Endothelial cell (in vitro differentiated cells): ENCODE measurements at regions not wholly inside any gene's neighbourhood (a gene's known extent, or its start where the extent isn't known, plus 50 kb on each side); places are given as distances from the start of the nearest gene placed in this dataset.

Experiments
- DNase-seq: peaks from one replicate; pipeline ENCODE4 v3.0.0; 2021; ENCODE audit warnings: low spot score
- H3K27ac Mint-ChIP-seq: one replicate; pipeline ENCODE4 v1.8.0; 2021; ENCODE audit warnings: mixed read lengths, inconsistent platforms; ENCODE audit not compliant: unreplicated experiment
- H3K27me3 Mint-ChIP-seq: one replicate; pipeline ENCODE4 v1.8.0; 2021; ENCODE audit warnings: mild to moderate bottlenecking, moderate library complexity, mixed read lengths, inconsistent platforms; ENCODE audit not compliant: unreplicated experiment
- H3K36me3 Mint-ChIP-seq: one replicate; pipeline ENCODE4 v1.8.0; 2021; ENCODE audit warnings: mild to moderate bottlenecking, low read depth, mixed read lengths, inconsistent platforms; ENCODE audit not compliant: unreplicated experiment
- H3K4me1 Mint-ChIP-seq: one replicate; pipeline ENCODE4 v1.8.0; 2021; ENCODE audit warnings: mild to moderate bottlenecking, mixed read lengths, inconsistent platforms; ENCODE audit not compliant: unreplicated experiment
- H3K4me3 Mint-ChIP-seq: one replicate; pipeline ENCODE4 v1.8.0; 2021; ENCODE audit warnings: mild to moderate bottlenecking, mixed read lengths, inconsistent platforms; ENCODE audit not compliant: unreplicated experiment
- H3K9me3 Mint-ChIP-seq: one replicate; pipeline ENCODE4 v1.8.0; 2021; ENCODE audit warnings: mixed read lengths, inconsistent platforms; ENCODE audit not compliant: unreplicated experiment
- TF ChIP-seq, protein P1 (sequence below): fragments of 200-600 bp; sonication (generic); IDR thresholded peaks from one replicate; pipeline ENCODE4 v1.5.0; 2021; ENCODE audit warnings: antibody characterized with exemption; ENCODE audit not compliant: unreplicated experiment

DNA sequence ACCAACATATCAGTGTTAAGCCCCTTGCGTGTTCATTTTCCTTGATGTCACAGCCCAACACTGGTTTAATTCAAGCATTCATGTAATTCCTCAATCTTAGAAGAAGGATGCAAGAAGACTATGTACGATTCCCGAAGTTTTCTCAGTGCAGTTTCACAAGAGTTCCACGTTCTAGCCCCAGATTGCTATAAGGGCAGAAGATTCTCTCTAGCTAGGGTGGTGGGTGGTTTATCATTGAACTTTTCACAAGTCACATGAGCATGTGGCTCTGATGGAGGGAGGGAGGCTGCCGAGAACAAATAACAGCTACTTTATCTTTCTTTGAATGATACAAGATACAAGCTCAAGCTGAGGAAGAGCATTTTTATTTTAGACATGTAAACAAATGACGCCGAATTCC lies 71.9 kb upstream of the NHSL1 start:
- Mint-ChIP-seq H3K27me3 (no peaks in the 10 kb centered on the region), H3K4me1 (peaks cover 6% of the 10 kb centered on the region), H3K36me3 (no peaks in the 10 kb centered on the region), H3K27ac (no peak overlapping the region), H3K9me3 (no peaks in the 10 kb centered on the region), H3K4me3 (no peak overlapping the region)
- TF ChIP-seq, protein P1, sequence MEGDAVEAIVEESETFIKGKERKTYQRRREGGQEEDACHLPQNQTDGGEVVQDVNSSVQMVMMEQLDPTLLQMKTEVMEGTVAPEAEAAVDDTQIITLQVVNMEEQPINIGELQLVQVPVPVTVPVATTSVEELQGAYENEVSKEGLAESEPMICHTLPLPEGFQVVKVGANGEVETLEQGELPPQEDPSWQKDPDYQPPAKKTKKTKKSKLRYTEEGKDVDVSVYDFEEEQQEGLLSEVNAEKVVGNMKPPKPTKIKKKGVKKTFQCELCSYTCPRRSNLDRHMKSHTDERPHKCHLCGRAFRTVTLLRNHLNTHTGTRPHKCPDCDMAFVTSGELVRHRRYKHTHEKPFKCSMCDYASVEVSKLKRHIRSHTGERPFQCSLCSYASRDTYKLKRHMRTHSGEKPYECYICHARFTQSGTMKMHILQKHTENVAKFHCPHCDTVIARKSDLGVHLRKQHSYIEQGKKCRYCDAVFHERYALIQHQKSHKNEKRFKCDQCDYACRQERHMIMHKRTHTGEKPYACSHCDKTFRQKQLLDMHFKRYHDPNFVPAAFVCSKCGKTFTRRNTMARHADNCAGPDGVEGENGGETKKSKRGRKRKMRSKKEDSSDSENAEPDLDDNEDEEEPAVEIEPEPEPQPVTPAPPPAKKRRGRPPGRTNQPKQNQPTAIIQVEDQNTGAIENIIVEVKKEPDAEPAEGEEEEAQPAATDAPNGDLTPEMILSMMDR: no peak
- no peak for DNase-seq

DNA sequence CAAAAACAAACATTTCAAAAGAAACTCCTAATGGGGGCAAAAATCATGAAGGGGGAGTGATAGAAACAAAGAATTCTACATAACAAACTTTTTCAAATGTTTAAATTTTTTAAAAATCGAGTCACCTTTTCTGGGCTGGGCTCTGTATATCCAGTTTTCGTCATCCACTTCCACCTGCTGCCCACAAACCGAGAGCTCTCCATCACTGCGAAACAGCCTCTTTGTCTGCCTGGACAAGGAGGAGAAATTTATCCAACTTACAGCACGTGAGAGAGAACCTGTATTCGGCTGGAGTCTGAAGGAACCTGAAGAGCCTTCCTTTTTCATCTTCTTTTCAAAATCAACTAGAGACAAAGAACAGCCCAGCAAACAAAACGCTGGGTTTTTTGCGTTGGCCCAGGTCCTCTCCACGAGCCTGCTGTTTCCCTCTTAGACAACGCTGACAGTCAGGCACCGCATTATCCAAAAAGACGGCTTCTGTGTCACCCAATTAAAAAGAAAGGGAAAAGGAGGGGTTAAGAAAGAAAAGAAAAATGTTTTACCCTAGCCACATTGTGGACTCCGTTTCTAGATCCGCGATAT lies 72.4 kb upstream of the NHSL1 start:
- TF ChIP-seq, protein P1: no peak
- Mint-ChIP-seq H3K27ac (no peak overlapping the region), H3K36me3 (no peaks in the 10 kb centered on the region), H3K27me3 (no peaks in the 10 kb centered on the region), H3K4me1 (peaks cover 6% of the 10 kb centered on the region), H3K9me3 (no peaks in the 10 kb centered on the region), H3K4me3 (peak overlapping the region; percentile 59)
- no peak for DNase-seq

DNA sequence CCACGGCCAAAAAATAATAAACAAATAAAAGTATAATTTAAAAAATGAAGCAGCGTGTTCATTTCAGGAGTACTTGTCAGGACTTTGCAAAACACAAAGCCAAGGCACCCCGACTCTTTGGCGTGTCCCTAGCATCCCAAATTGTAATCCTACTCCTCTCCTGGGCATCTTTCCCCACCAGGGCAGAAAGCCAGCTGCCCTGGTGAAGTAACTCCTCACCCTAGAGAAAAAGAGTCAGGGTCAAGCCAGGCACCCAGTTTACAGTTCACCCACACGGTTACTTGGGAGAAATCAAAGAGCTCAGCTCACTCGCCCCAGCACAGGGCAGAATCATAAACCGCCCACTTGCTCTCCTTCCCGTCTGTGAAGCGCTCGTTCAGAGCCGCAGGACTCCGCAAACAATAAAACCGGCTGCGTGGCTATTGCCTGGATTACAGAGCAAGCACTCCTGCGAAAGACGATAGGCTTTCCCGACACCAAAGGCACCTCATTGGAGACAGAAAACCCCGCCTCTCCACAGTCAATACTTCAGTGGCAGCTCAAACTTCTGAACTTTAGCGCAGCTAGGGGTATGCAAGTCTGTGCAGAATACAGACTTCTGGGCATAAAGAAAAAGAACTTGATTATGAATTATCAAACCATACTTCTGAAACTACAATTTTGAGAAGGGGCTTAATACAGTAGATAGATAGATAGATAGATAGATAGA lies 73.0 kb upstream of the NHSL1 start:
- Mint-ChIP-seq H3K9me3 (no peaks in the 10 kb centered on the region), H3K27ac (no peak overlapping the region), H3K36me3 (no peaks in the 10 kb centered on the region), H3K27me3 (no peaks in the 10 kb centered on the region), H3K4me3 (peak overlapping the region; percentile 73), H3K4me1 (peaks cover 6% of the 10 kb centered on the region)
- TF ChIP-seq, protein P1: no peak
- peak; percentile 65 for DNase-seq

DNA sequence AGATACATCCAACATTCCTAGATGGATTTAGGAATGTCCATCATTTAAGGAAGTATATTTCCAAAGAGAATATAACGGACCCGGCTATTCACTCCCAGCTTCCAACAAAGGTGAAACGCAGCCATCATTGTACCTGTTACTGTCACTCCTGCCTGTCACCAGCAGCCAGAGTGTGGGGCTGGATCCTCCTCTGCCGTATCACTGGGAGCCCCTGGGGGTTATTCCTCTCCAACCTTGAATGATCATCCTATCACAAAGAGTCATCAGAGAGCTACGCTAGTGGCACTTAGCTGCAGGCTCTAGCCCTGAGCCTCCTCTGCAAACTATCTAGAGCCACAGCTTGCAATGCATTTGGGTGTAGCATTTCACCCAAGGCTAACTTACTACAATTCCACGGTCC lies 73.6 kb upstream of the NHSL1 start:
- no peaks in the 10 kb centered on the region for H3K27me3 Mint-ChIP-seq
- TF ChIP-seq, protein P1: no peak

DNA sequence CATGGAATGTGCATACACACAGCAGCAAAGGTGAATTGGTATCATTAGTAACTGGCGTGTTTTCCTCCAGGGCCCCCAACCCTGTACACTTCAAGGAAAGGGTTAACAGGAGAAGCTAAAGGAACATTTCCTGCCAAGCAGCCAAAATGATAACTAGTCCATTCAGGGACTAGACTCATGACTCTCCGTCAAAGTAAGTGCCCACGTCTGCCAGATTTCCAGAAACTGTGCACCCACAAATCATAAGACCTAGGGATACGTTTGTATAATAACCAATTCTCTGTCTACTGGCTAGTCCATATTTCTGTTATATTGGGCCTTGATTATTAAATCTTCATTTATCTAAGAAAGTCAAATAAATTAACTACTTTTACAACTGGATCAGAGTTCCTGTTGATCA lies 76.0 kb upstream of the NHSL1 start:
- no peaks in the 10 kb centered on the region for H3K36me3 Mint-ChIP-seq
- peaks cover 6% of the 10 kb centered on the region for H3K4me1 Mint-ChIP-seq
- H3K27ac Mint-ChIP-seq: no peak overlapping the region
- no peaks in the 10 kb centered on the region for H3K27me3 Mint-ChIP-seq
- no peak for DNase-seq
- H3K4me3 Mint-ChIP-seq: no peak overlapping the region
- H3K9me3 Mint-ChIP-seq: no peaks in the 10 kb centered on the region
- TF ChIP-seq, protein P1: no peak

More for the DNA sequence above, 73.6 kb upstream of the NHSL1 start:
- peaks cover 6% of the 10 kb centered on the region for H3K4me1 Mint-ChIP-seq
- H3K4me3 Mint-ChIP-seq: no peak overlapping the region
- DNase-seq: no peak
- no peak overlapping the region for H3K27ac Mint-ChIP-seq
- no peaks in the 10 kb centered on the region for H3K9me3 Mint-ChIP-seq
- H3K36me3 Mint-ChIP-seq: no peaks in the 10 kb centered on the region
